Fibroblast of gingiva (primary cell): ENCODE measurements at regions not wholly inside any gene's neighbourhood (a gene's known extent, or its start where the extent isn't known, plus 50 kb on each side); places are given as distances from the start of the nearest gene placed in this dataset.

Experiments used
- DNase-seq: peaks from one replicate; pipeline ENCODE4 v3.0.0-alpha.2; 2011; ENCODE audit warnings: low read depth

GRCh38 chr5:173742432-173742816 is 126.0 kb upstream of the BOD1 start:
- DNase-seq = no peak

DNA sequence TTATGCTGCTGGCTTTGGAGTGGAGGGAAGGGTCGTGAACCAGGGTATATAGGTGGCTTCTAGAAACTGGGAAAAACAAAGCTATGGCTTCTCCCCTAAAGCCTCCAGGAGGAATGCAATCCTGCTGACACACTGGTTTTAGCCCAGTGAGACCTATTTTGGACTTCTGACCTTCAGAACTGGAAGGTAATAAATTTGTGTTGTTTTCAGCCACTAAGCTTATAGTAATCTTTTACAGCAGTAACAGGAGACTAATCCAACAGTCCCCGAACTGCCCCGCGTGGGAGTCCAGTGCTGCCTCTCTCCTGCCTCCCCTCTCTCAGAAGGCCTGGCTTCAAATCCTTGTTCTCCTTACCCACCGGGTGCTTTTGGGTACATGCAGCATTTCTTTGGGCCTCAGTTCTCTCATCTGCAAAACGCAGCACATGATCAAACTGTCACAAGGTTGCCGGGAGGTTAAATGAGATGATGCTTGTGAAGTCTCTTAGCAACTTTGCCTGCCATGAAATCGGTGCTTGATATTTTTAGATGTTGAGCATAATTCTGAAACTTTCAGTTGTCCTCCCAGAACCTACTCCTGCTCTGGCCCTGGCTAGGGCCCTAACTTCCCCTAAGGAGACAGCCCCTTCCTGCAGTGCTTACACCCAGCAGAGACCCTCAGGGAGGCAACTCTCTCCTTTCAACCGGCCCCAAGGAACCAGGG is 127.3 kb upstream of the BOD1 start:
- no peak for DNase-seq

GRCh38 chr5:173744551-173744950 is 128.1 kb upstream of the BOD1 start:
- DNase-seq = no peak

DNA sequence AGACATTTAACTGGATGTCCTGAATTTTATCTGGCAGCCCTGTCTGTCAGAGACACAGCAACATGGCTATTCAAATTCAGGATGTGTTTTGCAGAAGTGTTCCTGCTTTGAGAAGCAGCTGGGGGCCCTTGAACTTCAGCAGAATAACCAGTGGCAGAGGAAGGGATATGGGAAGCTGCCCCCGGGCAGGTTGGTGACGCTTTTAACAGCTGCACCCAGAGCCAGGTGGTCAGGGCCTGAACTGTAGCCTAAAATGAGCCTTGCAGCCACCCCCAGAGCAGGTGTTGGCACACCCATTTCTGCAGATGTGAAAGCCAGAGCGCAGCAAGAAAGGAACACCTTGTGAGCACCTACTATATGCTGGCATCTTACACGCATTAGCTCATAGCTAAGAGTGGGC is 128.7 kb upstream of the BOD1 start:
- no peak for DNase-seq

DNA sequence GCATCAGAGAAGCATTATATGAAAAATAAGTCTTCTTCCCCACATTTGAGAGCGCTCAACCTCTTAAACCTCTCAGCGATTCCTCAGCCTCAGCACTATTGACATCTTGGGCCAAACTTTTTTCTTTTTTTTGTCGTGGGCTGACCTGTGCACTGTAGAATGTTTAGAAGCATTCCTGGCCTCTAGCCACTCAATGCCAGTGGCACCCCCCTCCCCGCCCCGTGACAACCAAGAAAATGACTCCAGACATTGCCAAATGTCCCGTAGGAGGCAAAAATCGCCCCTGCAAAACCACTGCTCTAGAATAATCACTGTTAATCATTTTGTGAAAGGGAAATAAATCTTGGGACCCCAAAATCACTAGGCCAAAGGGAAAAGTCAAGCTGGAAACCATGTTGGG is 129.1 kb upstream of the BOD1 start:
- DNase-seq = no peak

DNA sequence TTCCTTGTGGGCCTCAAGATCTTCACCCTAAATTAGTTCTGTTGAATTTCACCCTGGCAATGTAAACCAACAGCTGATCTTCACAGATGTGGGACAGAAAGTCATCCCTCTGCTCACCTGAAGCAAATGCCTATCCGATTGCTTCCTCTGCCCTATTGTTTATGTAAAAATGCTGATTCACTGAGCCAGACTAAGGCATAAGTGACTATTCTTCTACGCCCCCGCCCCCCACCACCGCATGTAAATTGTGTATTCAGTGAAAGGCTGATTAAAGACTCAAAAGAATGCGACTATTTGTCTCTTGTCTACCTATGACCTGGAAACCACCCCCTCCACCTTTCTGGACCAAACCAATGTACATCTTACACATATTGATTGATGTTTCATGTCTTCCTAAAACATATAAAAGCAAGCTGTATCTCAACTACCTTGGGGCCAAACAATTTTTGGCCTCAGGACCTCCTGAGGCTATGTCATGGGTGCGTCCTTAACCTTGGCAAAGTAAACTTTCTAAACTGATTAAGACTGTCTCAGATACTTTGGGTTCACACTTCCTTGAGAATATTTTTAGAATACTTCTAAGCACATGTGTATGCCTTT is 129.7 kb upstream of the BOD1 start:
- DNase-seq = no peak

GRCh38 chr5:173747876-173748275 is 131.4 kb upstream of the BOD1 start:
- no peak for DNase-seq

GRCh38 chr5:173750538-173751265 is 134.3 kb upstream of the BOD1 start:
- DNase-seq = no peak

DNA sequence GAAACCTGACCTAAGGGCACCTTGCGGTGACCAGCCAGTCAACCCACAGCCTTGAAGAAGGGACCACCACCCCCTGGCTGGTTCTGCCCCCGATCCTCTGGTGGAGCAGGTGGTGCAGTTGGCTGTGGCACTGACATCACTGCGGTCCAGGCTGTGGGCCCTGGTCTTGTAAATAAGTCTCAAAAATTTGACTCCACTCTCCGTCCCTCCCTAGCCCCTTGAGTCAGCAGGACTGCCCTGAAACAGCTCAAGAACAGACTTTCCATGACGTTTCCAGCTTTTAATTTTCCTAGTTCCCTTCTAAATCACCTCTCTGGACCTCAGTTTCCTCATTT is 134.8 kb upstream of the BOD1 start:
- DNase-seq = no peak

DNA sequence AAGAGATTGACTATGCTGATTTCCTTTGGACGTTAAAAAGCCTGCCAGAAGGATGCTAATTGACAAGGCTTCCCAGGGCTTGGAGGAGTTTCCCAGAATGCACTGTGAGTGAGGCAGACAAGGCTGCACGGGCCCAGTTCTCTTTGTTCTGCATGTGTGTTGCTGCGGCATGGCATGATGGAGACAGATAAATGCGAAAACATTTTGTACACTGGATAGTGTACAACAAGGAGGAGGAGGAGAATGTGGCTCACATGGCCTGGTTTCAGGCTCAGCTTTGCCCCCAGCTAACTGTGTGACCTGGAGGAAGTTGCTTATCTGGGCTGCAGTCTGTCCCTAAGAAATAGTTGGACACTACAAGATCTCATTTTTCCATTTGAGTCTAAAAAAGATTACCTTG is 135.5 kb upstream of the CPEB4 start:
- DNase-seq = no peak

GRCh38 chr5:173753307-173754168 is 134.6 kb upstream of the CPEB4 start:
- DNase-seq = peak; percentile 89

- no peak for DNase-seq
Observed at GRCh38 chr5:173755319-173755718, 132.8 kb upstream of the CPEB4 start.

DNA sequence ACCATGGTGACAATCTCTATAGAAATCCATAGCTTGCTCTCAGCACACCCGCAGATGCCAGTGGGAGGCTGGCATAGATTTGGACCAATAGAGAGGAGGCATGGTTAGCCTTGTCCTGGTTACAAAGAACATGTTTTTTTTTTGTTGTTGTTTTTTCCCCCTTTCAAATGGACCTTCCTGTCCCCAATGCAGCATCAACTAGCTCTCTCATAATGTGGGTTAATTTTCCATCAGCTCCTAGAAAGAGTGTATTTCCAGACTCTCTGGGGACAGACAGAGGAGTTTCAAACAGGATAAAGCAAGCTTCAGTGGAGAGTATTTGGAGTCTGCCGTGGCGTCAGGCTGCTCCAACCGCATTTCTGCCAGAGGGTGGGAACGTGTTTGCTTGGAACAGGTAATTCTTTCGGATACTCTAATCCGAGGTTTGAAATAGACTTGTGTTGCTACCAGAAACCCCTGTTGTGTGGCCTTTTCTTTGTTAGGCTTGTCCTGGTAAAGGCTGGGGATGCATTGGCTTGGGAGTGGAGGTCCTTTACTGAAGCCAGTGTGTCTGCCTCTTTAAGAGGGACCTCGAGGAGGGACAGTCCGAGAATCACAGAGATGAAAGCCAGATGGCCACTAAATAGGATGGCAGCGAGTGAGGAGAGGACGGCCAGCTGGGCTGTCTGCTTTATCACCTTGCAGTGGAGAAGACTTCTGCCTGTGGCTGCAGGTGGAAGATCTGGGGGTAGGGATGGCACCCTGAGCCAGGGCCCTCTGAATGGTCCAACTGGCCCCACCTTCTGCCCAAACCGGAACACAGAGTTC is 130.5 kb upstream of the CPEB4 start:
- no peak for DNase-seq

- peak; percentile 16 for DNase-seq
Observed at GRCh38 chr5:173758676-173759075, 129.5 kb upstream of the CPEB4 start.

DNA sequence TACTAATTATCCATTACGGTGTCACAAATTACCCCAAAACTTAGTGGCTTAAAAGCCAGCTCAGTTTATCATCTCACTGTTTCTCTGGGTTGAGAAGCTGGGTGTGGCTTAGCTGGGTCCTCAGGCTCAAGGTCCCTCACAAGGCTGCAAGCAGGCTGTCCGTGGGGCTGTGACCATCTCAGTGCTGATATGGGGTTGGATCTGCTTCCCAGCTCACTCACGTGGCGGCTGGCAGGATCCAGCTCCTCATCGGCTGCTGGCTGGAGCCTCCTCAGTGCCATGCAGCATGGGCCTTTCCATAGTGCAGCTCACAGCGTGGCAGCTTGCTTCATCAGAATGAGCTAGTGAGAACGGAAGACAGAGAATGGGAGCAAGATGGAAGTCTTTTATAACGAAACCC is 128.5 kb upstream of the CPEB4 start:
- DNase-seq = no peak

- DNase-seq = no peak
Observed at GRCh38 chr5:173760461-173761177, 127.5 kb upstream of the CPEB4 start.

DNA sequence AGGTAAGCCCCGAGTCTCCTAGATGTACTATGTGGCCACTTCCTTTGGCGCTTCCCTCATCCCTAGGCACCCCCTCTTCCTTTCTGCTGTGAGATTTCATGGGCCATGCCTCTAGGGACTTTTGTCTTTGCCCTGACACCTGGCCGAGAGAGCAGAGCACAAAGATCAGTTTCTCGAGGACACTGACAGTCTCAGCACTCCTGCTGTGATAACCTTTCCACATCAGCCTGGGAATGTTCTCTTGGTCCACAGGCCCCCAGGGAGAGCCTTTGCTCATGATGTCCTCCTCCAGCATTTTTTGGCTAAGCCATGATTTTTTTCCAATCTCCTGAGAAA is 127.0 kb upstream of the CPEB4 start:
- no peak for DNase-seq

GRCh38 chr5:173762045-173762444 is 126.1 kb upstream of the CPEB4 start:
- DNase-seq = no peak

DNA sequence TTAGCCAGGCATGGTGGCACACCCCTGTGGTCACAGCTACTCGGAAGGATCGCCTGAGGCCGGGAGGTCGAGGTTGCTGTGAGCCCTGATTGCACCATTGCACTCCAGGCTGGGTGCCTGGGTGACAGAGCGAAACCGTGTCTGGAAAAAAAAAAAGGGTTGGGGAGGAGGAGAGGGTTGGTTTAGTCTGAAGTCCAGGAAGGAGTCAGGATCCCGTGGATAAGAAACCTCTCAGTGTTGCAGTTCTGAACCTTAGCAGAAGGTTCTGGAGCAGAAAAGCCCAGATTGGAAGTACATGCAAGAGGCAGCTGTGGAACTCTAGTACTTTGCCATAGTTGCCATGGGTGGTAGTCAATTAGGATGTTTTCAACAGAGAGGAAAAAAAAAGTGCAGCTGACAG is 125.2 kb upstream of the CPEB4 start:
- DNase-seq = no peak

DNA sequence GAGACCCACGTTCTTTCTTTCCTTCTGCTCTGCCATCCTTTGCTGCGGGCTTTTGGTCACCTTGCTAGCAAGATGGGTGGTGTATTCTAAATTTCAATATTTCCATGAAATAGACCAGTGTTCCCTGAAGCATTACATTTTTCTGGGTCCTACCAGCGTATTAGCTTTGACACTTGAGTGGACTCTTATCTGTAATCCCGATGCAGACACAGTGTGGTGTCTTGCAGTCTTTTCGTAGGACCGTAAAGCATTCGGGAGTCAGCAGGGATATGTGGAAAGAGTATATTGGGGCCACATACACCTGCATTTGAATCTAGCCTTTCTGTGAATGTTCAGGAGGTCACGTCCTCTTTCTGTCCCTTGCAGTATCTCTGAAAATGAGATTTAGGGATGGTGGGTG is 124.7 kb upstream of the CPEB4 start:
- DNase-seq = no peak

DNA sequence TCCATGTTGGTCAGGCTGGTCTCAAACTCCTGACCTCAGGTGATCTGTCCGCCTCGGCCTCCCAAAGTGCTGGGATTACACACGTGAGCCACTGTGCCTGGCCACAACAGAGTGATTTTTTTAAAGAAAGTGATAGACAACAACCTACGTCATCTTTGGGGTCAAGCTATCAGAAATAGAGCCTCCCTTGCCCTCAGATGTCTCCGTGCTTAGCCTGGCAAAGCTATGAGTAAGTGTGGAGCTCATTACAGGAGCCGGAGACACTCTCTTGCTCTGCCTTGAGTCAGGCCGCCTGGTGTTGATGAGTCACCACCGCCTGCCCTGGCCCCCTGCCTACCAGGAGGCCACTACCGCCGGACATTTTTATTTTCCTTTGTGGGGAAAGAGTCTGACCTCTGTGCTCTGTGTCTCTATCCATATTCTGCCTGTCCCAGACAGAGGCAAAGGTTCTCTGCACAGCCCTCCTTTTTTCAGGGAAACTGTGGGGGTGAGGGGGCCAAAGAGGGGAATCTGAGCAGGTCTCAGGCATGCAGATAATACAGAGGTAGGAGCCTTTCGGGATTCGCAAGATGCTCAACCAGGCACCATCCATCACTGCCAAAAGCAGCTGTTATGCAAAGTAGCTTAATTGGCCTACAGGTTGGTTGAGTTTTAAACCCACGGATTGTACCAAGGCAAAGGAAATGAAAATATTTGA is 123.7 kb upstream of the CPEB4 start:
- peak; percentile 92 for DNase-seq
